ENCODE measurements at regions not wholly inside any gene's neighbourhood (a gene's known extent, or its start where the extent isn't known, plus 50 kb on each side); places are given as distances from the start of the nearest gene placed in this dataset.

DNA sequence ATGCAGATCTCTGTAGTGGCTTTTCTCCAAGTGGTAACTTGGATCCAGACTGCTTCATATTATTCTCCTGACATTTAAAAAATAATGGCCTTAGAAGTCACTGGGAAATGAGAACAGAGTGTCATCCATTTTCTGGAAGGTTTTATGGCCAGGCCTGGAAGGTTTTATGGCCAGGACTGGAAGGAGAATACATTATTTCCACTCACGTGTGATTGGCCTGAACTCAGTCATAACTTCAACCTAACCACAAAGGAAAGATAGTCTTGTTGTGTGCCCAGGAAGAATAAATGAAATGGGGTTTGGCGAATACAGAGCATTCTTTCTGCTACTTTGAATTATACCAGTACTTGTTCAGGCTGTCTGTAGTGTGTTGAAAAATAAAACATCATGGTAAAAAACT lies 360.9 kb downstream of the GPAM start:
- DNase-seq, result no peak

DNA sequence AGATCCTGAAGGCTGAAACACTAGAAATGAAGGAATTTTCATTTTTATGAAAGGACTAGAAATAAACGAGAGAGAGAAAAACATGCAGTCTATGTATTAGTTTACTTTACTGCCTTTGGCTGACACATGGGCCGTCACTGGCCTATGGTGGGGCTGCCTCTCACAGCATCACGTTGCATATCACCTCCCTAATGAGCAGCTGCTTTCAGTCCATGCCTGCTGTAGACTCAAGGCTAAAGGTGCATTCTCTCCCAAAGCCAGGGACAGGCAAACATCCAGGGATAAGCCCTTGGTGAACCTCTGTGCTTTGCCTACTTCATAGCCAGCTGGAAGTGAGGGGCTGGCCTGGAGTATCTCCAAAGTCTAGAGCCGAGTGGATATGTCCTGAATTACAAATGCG lies 359.4 kb downstream of the GPAM start:
- DNase-seq, result no peak

DNA sequence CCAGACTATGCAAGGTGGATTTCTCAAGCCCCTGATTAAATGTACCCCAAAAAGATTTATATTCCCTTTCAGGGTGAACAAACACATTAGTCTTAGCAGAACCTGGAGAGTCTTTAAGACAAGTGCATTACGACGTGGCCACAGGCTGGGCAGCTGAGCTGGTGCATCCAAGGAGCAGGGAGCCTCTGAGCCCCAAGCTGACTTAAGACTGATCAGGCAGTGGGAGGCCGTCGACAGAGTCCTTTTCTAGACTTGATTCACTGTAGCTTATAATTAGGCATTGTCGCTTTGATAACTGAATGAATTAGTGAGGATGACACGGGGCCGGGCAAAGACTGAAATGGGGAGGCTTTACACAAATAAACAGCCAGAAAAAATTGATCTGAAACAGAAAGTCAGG lies 353.2 kb downstream of the GPAM start:
- DNase-seq, result no peak

DNA sequence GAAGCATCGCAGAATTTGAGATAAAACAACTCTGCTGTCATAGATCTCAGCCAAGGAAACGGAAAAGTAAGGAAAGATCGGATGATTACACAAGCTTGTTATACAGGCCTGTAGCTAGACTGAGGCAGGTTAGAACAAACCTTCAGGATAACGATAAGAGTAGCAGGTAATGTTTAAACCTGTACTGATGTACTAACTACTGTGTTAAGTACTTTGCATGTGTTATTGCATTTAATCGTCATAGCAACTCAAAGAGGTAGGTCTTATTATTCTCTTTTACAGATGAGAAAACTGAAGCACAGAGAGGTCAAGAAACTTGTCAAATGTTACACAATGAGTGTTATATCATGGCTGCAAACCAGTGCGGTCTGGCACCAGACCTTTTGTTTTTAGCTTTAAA lies 352.5 kb downstream of the GPAM start:
- DNase-seq, result no peak

DNA sequence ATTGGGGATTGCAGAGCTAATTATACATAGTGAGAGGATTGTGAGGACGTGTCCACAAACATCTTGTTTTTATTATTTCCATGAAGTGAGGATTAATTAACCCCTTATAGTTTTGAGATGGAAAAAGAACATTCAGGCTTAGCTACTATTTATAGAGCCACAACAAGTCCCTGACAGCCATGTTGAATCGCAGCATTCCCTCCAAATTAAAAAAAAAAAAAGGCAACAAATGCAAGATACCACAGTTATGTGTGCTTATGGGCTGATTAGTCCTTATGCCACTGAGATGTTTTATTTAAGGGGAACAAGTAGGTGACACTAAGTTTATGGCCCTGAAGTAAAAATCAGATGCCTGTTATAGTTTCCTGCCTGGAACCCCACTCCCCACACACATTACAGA lies 350.3 kb downstream of the GPAM start:
- DNase-seq, result no peak

DNA sequence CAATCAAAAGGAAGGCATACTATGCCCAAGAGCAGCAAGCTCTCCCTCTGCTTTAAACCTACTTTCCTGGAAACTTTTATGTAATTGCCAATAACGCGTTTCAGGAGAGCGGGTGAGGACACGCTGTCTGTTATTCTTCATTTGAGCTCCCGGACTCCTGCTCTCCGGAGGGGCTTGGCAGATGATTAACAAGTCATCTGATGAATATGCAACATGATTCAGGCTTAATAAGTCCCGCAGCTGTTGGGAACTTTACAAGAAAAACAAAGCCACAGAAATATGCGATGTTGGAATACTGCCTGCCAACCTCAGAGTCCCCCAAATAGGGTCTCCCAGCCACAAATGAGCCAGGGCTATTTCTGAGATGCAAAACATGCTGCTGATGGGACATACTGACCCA lies 348.0 kb downstream of the GPAM start:
- DNase-seq, result peak; percentile 6 to 12

DNA sequence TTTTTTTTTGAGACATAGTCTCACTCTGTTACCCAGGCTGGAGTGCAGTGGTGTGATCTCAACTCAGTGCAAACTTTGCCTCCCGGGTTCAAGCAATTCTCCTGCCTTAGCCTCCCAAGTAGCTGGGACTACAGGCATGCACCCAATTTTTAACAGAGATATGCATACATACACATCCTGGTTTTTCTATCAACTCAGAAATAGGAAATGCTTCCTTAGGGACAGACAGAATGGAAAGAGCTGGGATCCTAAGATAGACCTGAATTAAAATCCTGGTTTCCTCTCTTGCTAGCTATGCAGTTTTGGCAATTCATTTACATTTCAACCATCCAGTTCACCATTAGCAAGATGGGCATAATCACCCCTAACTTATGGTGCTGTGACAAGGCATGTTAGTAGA lies 347.5 kb downstream of the GPAM start:
- DNase-seq, result no peak

DNA sequence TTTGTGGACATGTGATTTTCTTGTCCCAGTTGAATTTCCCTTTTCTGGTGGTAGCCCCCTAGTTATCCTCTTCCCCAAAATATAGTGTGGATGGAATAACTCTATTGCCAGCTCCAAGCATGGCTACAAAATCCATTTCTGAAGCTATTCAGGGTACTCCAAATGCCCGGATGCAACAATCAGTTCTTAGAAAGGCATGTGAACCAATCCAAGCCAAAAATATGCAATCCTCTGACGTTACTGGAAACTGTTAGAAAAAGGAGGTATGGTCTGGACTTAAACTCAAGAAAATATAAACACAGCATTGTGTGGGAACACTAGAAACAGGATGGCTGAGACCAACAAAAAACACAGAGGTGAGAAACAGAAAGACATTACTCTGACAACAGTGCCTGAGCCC lies 347.0 kb downstream of the GPAM start:
- no peak for DNase-seq

DNA sequence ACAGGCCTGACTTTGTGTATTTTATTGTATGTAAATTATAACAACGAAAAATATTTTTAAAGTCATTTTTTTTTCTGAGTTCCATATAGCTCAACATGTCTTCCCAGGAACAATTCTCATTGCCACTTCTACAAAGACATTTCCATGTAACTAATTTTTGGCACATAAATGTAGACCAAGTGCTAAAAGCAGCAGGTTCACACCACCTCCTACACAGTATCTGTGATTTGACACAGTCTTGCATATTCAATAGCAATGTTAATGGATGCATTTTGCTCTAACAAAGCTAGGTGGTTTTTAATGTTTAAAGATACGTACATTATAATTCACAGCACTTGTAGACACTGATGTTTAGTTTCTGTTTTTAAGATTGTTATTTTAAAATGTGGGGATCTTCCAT lies 346.5 kb downstream of the GPAM start:
- no peak for DNase-seq

DNA sequence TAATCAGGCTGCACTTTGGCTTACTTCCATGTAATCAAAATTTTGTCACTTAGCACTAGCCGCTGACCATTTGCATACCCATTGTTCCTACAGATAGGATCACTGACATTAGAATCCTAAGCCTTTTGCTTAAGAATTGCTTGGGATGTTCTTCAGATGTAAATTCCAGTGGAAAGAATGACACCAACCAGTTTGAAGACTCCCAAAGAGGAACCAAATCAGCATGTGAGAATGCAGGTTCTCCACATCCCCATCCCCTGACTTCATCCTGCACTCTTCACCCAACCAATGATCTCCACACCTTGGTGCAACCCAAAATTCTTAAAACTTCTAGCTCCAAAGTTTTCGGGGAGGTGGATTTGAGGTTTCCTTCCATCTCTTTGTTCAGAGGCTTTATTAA lies 345.6 kb downstream of the GPAM start:
- no peak for DNase-seq

DNA sequence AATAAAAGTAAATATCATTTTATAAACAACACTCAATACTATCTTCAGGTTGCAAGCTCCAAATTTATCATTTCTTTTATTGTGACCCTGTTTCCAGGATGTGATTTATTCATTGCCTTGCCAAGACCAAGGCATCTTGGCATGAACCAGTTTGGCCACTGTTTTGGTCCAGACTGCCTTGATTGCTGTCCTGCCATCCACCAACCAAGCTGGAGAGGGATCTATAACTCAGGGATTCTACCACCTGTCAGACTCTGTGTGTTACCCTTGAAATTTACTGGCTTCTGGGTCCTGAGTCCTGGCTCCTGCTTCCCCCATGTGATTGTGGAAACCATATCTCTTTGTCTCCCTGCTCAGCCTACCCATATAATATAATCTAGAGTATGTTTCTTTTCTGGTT lies 343.0 kb downstream of the GPAM start:
- no peak for DNase-seq

DNA sequence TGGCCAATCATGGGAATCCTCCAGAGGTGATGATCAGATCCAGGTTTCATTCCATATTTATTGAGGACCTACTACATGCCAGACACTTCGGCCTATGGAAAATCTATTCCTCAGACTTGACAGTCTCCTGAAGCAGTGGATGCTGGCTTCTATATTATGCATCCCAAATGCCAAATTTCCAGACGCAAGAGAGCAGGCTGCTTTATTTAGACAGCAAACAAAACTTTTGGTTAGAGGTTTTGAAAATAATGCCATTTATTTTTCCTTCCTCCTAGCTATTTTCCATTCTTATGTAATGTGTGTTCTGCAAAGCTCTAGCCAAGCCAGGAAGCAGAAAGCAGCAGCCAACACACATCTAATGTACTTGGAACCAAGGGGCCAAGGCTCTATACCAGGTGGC lies 330.8 kb downstream of the GPAM start:
- DNase-seq, result no peak

DNA sequence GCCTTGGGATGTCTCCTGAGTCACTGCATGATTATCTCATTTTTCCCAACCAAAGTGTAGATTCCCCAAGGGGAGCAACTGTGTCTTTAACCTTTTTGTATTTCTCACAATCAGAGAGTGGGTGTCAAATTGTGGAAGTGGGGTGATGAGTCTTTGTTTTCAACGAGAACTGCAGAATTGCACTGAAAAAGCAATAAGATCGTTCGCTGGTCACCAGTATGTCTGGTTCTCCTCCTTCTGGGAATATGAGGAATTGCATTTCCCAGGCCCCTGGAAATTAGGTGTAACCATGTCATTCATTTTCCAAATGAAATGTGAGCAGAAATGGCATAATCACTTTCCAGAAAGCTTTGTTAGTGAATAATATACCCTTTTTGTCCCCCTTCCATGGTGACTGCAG lies 326.9 kb downstream of the GPAM start:
- DNase-seq, result no peak

DNA sequence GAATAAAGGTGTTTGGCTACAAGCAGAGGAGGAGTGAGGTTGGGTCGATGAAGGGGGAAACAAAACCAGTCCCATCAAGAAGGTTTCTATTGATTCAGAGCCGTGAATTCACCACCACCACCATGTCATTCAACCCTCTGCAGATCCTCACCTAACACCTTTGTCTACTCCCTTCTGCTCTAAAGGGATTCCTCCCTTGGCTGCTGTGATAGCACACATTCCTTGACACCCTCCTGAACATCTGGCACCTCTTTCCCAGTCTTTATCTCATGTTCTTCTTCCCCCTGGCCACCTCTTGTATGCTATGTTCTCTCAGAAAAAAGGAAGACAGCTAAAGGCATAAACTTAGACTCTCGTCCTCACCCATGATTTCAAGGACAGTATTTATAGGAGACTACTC lies 318.0 kb downstream of the GPAM start:
- DNase-seq, result no peak

DNA sequence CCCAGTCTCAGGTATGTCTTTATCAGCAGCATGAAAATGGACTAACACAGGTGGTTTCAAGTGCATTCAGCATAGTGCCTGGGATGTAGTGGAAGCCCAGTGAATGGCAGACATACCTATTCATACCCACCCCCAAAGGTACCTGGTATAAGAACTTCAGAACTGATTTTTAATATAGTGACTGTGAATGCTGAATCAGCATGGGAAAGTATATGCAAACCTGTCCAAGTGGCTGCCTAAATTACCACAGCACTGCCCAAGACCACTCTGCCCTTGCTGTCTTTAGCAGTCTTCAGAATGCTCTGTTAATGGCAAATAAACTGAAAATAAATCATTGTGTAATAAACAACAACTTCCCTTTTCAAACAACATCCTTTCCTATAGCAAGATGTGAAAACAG lies 312.1 kb downstream of the GPAM start:
- DNase-seq, result no peak

DNA sequence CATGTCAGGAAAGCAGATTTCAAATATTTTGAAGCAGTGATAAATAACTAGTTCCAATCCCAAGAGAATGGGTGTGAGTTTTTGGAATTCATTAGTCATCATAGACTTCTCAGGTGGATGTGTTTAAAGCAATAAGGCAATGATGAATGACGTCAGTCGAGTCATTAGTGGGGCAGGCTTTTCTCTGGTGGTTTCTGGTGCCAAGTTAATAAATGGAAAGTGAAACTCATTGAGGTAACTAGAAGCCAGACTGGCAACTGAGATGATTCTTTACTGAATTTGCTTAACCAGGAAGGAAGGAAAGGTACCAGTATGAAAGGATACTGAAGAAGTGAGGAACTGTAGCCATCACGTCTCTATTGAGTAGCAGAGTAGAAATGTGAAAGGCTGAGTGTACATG lies 311.0 kb downstream of the GPAM start:
- DNase-seq, result no peak

DNA sequence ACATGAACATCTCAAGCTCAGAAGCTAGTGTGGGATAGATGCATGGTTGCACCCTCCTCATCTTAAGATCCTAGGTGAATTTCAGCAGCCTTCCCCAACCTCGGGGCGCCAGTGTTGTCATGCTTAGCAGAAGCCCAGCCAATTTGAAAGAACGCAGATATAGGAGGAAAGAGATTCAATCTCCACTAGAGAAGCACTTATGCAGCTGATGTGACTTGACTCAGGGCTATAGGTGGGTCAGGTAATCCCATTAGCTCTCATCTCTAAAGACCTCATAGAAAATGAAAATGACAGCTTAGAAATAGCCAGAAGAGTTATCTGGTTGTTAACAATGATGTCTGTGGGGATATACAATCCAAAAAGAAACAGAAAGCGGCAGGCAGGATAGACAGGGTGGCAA lies 310.5 kb downstream of the GPAM start:
- DNase-seq, result no peak

DNA sequence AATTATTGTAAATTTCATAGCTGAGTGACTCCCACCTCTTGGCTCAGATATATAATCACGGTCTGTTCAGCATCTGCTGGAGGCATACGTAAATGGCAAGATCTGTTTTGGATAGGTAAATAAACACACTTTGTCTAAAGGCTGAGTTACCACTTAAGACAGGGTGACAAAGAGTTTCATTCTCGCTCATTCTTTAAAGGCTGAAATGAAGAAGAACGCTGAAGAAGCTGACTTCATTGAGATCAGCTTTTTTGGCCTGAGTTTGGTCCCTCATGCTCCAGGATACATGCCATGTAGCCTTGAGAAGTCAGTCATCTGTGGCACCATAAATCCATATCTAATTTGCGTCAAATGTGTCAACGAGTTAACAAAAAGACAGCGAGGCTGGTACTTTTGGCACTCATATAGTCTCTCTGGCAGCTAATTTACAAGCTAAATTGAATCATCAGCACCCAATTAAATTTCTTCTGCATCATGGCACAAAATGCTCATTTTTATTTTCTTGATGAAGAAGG lies 309.9 kb downstream of the GPAM start:
- DNase-seq, result no peak

DNA sequence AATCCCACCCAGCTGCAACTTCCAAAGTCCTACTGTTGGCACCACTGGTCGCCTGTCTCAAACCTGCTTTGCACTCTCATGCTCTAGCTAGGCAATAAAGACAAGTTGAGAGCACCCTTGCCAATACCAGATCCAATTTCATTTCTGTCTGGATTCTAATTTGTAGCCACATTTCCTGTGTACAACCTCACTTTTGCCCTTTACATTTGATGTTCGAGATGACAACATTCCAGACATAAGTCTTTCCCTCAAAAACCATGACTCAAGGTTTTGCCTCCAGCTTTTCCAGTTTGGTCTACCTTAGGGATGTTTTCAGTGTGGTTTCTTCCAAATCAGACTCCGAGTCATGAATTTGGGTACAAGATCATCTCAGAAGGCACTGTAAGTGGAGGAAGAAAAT lies 309.0 kb downstream of the GPAM start:
- DNase-seq, result no peak

DNA sequence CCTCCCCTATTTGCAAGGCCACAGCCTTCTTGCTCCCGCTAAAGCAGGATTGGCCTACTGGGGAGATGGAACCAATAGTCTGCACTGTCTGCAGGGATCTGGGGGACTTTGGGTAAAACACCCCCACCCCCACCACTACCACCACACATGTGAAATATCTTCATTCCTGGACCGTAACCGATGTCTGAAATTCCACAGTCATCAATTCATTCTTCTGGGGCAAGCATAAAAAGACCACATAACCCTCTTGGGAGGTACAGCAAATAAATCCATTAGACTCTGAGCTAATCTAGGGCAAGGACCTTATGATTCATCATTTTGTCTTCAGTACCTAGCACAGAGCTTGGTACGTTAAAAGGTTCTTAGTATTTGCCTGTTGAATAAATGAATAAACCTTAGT lies 307.8 kb downstream of the GPAM start:
- DNase-seq, result no peak

DNA sequence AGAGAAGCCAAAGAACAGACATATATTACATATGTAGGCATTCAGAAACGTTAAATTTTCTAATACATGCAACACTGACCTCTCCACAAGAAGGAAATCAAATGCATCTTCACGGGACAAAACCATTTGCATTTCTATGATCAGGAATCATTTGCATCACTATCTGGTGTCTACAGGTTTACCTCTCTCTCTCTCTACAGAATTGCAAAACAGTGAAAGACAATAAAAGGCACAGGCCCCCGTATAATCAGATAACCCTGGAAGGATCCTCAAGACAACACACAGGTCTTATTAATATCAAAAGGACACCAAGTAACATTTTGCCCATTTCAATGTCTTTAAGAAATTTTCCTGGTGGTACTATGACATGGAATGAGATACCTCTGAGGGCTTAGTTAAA lies 306.3 kb downstream of the GPAM start:
- no peak for DNase-seq

DNA sequence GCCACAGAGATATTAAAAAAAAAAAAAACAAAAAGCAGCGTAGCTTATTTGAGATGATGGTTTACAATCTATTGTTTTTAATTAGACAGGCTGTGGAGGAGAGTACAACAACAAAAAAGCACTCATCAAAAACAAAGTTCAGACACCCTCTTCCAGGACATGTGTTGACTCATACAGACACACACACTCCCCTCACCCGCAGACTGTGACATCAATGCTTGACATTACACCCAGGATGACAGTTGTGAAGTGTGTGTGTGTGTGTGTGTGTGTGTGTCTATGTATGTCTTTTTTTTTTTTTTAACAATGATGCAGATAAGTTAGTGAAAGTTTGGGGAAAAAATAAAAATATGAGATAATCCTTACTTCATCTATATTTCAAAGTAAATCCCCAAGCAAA lies 303.6 kb downstream of the GPAM start:
- no peak for DNase-seq

DNA sequence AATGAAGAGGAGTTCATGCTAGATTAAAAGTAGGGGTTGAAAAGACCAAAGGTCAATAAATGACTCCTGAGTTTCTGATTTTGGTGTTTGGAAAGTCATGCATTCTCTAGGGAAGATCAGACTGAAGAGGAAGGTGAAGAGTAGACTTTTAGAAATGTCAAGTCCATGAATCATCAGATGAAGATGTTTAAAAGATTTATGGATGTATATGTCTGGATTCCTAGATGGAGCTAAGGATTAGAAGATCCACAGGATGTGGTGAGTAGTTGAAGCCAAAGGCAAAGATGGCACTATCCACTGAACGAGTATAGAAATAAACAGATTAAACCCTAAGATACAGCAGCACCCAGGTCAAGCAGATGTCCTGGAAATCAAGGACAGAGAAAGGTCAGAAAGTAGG lies 298.5 kb downstream of the GPAM start:
- DNase-seq, result no peak

DNA sequence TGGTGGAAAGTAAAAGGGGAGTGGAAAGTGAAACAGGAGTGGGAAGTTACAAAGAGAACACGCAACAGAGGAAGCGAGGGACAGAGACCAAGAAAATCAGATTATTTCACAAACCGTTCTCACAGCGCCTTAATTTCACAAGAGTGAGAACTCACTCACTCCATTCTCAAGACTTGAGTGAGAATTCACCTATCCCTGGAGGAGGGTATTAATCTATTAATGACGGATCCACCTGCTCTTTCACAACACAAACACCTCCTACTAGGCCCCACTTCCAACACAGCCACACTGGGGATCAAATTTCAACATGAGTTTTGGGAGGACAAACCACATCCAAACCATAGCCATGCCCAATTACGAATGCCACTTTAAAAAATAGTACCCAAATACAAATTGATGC lies 297.6 kb downstream of the GPAM start:
- DNase-seq, result no peak

DNA sequence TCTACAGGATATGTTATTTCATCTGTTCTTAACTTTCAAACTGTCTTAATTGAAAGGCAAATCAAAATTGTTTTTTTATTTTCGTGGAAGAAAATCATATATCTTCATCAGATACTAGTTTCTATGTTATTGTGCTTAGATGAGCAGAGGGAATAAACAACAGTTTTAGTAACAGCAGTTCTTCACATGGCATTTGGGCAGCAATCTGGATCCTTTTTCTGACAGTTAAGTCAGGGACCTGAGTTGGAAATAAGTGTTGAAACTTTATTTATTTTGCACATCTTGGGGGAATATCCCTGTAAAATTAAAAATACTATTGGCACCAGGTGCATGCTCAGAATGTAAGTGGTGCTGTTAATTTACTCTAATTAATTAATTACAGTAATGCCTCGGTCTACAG lies 296.3 kb downstream of the GPAM start:
- DNase-seq, result no peak
